ENCODE measurements at regions not wholly inside any gene's neighbourhood (a gene's known extent, or its start where the extent isn't known, plus 50 kb on each side); places are given as distances from the start of the nearest gene placed in this dataset.

DNA sequence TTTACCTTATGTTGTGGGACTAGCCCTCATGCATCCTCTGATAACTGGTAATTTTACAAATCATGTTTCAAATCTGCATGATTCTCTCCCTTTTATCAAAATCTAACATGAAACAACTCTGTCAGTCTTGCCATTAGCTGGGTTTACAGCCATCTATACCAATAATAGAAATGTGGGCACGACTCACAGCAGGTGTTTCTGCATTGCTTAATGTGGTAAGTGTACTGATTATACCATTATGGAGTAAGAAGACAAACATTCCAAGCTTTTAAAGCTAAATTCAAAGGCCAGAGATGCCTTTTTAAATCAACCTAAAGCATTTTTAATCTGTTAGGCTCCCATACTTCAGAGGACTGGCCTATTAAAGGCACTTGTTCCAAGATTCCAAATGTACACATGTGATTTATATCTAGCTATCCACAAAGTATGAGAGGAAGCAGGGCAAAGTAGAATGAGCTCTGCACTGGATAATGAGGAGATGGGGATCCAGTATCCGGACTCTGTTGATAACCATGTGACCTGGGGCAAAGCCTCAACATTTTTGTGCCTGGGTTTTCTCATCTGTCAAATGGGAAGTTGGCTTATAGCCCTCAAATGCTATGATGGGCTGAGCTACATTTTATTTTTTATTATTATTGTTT, 52.3 kb upstream of the FUT8 start:
- DNase-seq, result no peak

DNA sequence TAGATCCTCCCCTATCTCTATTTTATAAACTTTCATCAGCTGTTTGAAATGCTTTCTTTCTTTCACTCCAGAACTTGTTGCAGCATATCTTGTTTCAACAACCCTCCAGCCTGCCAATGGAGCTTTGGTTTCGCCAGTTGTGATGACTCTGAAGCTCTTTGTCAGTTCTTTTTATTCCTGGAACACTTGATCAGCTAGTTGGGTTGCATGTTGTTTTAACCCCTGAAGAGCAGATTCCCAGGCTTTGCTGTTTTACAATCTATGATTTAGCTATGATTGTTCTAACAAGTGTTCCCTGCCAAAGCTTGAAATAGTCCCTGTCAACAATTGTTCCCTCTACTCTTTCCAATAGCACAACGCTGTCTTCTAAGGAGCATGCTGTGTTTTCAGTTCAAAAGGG, 50.6 kb upstream of the FUT8 start:
- DNase-seq, result no peak

Data from stimulated activated CD4-positive, alpha-beta T cell treated with anti-CD3 and anti-CD28 coated beads, Interleukin-15, amount 100 ng/mL, for 24 hours (primary cell).